SU-DHL-6 (cell line): ENCODE measurements at regions not wholly inside any gene's neighbourhood (a gene's known extent, or its start where the extent isn't known, plus 50 kb on each side); places are given as distances from the start of the nearest gene placed in this dataset.

ENCODE experiments used
- H2AFZ ChIP-seq: fragments of 200-600 bp; sonication (generic); 2 replicates; pipeline ENCODE4 v1.6.1; 2014; ENCODE audit warnings: low read depth, mild to moderate bottlenecking, moderate library complexity, mixed read lengths, antibody characterized with exemption, low read length; ENCODE audit not compliant: severe bottlenecking
- H3F3A ChIP-seq: fragments of 200-600 bp; shearing (Covaris generic); 2 replicates; pipeline ENCODE4 v1.6.0; 2016; ENCODE audit warnings: antibody characterized with exemption, mild to moderate bottlenecking; ENCODE audit not compliant: insufficient read depth
- H3K27ac ChIP-seq: fragments of 200-600 bp; sonication (generic); 2 replicates; pipeline ENCODE4 v1.5.1; 2016; ENCODE audit warnings: low read depth, mild to moderate bottlenecking, low read length, moderate library complexity, mixed read lengths
- H3K27me3 ChIP-seq: fragments of 200-600 bp; sonication (generic), shearing (Covaris generic); 2 replicates; pipeline ENCODE4 v1.6.0; 2014; ENCODE audit warnings: mild to moderate bottlenecking, low read length
- H3K36me3 ChIP-seq: fragments of 200-600 bp; sonication (generic); 2 replicates; pipeline ENCODE4 v1.6.1; 2014; ENCODE audit warnings: mild to moderate bottlenecking, low read length, mixed read lengths
- H3K4me2 ChIP-seq: fragments of 300-600, 200-600 bp; shearing (Covaris generic), sonication (generic); 2 replicates; pipeline ENCODE4 v1.6.0; 2014; ENCODE audit warnings: low read length, low read depth, mild to moderate bottlenecking; ENCODE audit not compliant: poor library complexity, severe bottlenecking
- H3K4me3 ChIP-seq: fragments of 200-600 bp; sonication (generic); 2 replicates; pipeline ENCODE4 v1.5.1; 2014; ENCODE audit warnings: antibody characterized with exemption, low read length, mild to moderate bottlenecking, mixed read lengths; ENCODE audit not compliant: insufficient read depth, poor library complexity, severe bottlenecking
- H3K79me2 ChIP-seq: fragments of 200-600 bp; sonication (generic); 2 replicates; pipeline ENCODE4 v1.6.1; 2014; ENCODE audit warnings: mild to moderate bottlenecking, low read length, moderate library complexity; ENCODE audit not compliant: insufficient read depth
- H3K9ac ChIP-seq: fragments of 200-600 bp; sonication (generic); 2 replicates; pipeline ENCODE4 v1.7.0; 2014; ENCODE audit warnings: mild to moderate bottlenecking, low read length
- H3K9me2 ChIP-seq: fragments of 200-600 bp; sonication (generic); replicated peaks from 2 replicates; pipeline ENCODE4 v1.6.1; 2014; ENCODE audit warnings: low read length; ENCODE audit not compliant: insufficient read depth
- H3K9me3 ChIP-seq: fragments of 200-600 bp; sonication (generic); 2 replicates; pipeline ENCODE4 v1.6.1; 2014; ENCODE audit warnings: low read length, mixed read lengths; ENCODE audit not compliant: insufficient read depth
- H4K20me1 ChIP-seq: fragments of 200-600 bp; sonication (generic); 2 replicates; pipeline ENCODE4 v1.6.1; 2014; ENCODE audit warnings: low read depth, mild to moderate bottlenecking, antibody characterized with exemption, low read length, moderate library complexity, mixed read lengths
- CTCF ChIP-seq: fragments of 200-600 bp; sonication (generic); IDR thresholded peaks from one replicate; pipeline ENCODE4 v1.5.1; 2017; ENCODE audit warnings: antibody characterized with exemption, mild to moderate bottlenecking, low read length, moderate library complexity; ENCODE audit not compliant: insufficient read depth, poor library complexity, severe bottlenecking
- EZH2phosphoT487 ChIP-seq: fragments of 200-600 bp; sonication (generic), shearing (Covaris generic); conservative IDR thresholded peaks from 2 replicates; pipeline ENCODE4 v1.6.1; 2018; ENCODE audit warnings: mild to moderate bottlenecking, antibody characterized with exemption, low read length, moderate library complexity, mixed read lengths

- Histone ChIP-seq H4K20me1 (no peaks in the 10 kb centered on the region), H3K9me2 (no peaks in the 10 kb centered on the region), H3K9me3 (peaks cover 8% of the 10 kb centered on the region; the same call in 1 of the 2 replicates), H3K27me3 (peaks cover 2% of the 10 kb centered on the region; the same call in 1 of the 2 replicates), H2AFZ (no peak overlapping the region), H3K9ac (no peak overlapping the region), H3F3A (no peaks in the 10 kb centered on the region), H3K79me2 (no peaks in the 10 kb centered on the region), H3K27ac (no peak overlapping the region), H3K4me2 (no peak overlapping the region), H3K36me3 (no peaks in the 10 kb centered on the region), H3K4me3 (no peak overlapping the region)
- TF ChIP-seq CTCF (no peak), EZH2phosphoT487 (no peak)
These were observed 120.3 kb upstream of the TMPRSS2 start for GRCh38 chr21:41628256-41628655.

DNA sequence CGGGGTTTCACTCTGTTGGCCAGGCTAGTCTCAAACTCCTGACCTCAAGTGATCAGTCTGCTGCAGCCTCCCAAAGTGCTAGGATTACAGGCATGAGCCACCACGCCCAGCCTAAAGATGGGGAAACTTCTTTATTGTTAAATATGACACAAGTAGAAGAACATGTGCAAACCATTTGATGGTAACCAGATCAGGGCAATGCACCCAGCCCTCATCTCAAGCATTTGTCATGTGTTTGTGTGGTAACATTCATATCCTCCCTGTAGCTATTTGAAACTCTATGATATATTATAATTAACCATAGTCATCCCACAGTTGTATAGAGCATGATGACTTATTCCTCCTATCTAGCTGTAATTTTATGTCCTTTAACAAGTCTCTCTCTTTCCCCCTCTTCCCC lies 119.5 kb upstream of the TMPRSS2 start:
- Histone ChIP-seq H4K20me1 (no peaks in the 10 kb centered on the region), H3K36me3 (no peaks in the 10 kb centered on the region), H3K79me2 (no peaks in the 10 kb centered on the region), H3F3A (no peaks in the 10 kb centered on the region), H3K27me3 (peaks cover 2% of the 10 kb centered on the region; the same call in 1 of the 2 replicates), H3K9me2 (no peaks in the 10 kb centered on the region), H2AFZ (no peak overlapping the region), H3K4me2 (no peak overlapping the region), H3K9ac (no peak overlapping the region), H3K9me3 (peaks cover 8% of the 10 kb centered on the region; the same call in 1 of the 2 replicates), H3K27ac (no peak overlapping the region), H3K4me3 (no peak overlapping the region)
- TF ChIP-seq CTCF (no peak), EZH2phosphoT487 (no peak)

- no peak overlapping the region for H2AFZ ChIP-seq
- H3K9me3 ChIP-seq = peaks cover 8% of the 10 kb centered on the region; the same call in 1 of the 2 replicates
- H4K20me1 ChIP-seq = no peaks in the 10 kb centered on the region
- H3K9me2 ChIP-seq = no peaks in the 10 kb centered on the region
- no peaks in the 10 kb centered on the region for H3K36me3 ChIP-seq
- no peak for TF ChIP-seq CTCF
- TF ChIP-seq EZH2phosphoT487 = no peak
- no peak overlapping the region for H3K27ac ChIP-seq
- H3K9ac ChIP-seq = no peak overlapping the region
- no peak overlapping the region for H3K4me2 ChIP-seq
- no peak overlapping the region for H3K4me3 ChIP-seq
- no peaks in the 10 kb centered on the region for H3K79me2 ChIP-seq
- peaks cover 2% of the 10 kb centered on the region; the same call in 1 of the 2 replicates for H3K27me3 ChIP-seq
- H3F3A ChIP-seq = no peaks in the 10 kb centered on the region
These were observed 118.1 kb upstream of the TMPRSS2 start for GRCh38 chr21:41626021-41626420.

DNA sequence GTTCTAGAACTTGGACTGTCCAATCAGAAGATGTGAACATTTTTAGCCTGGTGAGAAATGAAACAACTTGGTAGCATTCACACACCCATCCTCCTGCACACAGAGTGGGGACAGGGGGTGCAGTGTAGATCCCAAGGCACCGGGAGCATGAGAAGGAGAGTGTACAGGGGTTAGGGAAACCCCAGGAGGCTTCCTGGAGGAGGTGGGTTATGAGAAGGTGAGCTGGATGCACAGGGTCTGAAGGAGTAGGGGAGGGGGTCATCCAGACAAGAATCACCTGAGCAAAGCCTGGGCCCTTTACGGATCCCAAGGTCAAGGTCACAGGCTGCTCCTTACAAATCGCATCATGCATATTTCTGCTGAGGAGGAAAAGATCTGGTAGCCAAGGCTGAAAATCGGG lies 117.5 kb upstream of the TMPRSS2 start:
- TF ChIP-seq CTCF (no peak), EZH2phosphoT487 (no peak)
- Histone ChIP-seq H3K9me3 (peaks cover 8% of the 10 kb centered on the region; the same call in 1 of the 2 replicates), H3K27me3 (peaks cover 2% of the 10 kb centered on the region; the same call in 1 of the 2 replicates), H2AFZ (no peak overlapping the region), H4K20me1 (no peaks in the 10 kb centered on the region), H3K36me3 (no peaks in the 10 kb centered on the region), H3K27ac (no peak overlapping the region), H3F3A (no peaks in the 10 kb centered on the region), H3K9me2 (no peaks in the 10 kb centered on the region), H3K4me3 (no peak overlapping the region), H3K9ac (no peak overlapping the region), H3K79me2 (no peaks in the 10 kb centered on the region), H3K4me2 (no peak overlapping the region)
